ENCODE measurements at regions not wholly inside any gene's neighbourhood (a gene's known extent, or its start where the extent isn't known, plus 50 kb on each side); places are given as distances from the start of the nearest gene placed in this dataset.

- no peak for DNase-seq (ENCODE audit: insufficient read length, low spot score)
- no peak for TF ChIP-seq CTCF (IDR thresholded peaks at IDR 0.05; ENCODE audit: insufficient read depth, missing control alignments)
- no peak for FAIRE-seq
Observed at GRCh38 chr10:105609451-105609850, 968.4 kb downstream of the SORCS3 start.

- FAIRE-seq: no peak
- no peak for TF ChIP-seq CTCF (IDR thresholded peaks at IDR 0.05; ENCODE audit: insufficient read depth, missing control alignments)
Observed at GRCh38 chr10:105605918-105606317, 964.8 kb downstream of the SORCS3 start.

GRCh38 chr10:105605104-105605503 is 964.0 kb downstream of the SORCS3 start:
- FAIRE-seq (no peak), DNase-seq (ENCODE audit: insufficient read length, low spot score) (no peak)
- TF ChIP-seq CTCF (IDR thresholded peaks at IDR 0.05; ENCODE audit: insufficient read depth, missing control alignments): no peak

More at GRCh38 chr10:105605918-105606317, 964.8 kb downstream of the SORCS3 start:
- no peak for DNase-seq (ENCODE audit: insufficient read length, low spot score)

DNA sequence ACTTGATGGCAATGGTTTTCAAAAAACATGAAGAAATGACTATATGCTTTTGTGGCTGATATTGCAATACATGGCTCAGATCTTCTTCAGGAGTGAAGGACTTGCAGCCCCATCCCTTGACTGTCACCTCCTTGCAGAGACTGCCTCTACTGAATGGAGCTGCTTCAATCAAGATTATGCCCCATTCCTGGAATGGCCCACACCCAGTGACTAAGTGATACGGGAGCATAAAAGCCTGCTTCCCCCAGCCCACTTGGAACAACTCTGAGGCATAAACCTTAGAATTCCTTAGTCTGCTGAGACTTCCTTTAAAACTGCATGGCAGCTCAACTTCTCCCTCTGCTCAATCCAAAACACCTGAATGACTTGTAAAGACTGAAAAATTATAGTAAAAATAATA is 957.1 kb downstream of the SORCS3 start:
- TF ChIP-seq CTCF (IDR thresholded peaks at IDR 0.05; ENCODE audit: insufficient read depth, missing control alignments): no peak
- DNase-seq (ENCODE audit: insufficient read length, low spot score): no peak
- FAIRE-seq: no peak

DNA sequence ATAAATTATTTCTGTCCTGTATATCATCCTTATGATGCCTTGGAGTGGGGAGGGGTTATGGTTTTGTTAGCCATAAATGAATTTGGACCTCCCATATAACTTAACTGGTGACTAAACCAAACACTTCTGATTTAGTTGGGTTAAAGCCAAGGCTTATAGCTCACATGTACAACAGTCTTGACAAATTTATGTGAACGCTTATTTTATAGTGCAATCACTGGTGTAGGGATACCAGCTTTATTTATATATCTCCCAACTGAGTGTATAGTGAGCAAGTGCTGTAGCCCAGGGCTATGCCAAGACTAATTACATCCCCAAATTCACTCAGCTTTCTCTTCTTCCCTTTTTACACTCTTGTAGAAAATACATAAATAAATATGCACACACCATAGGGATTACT is 956.2 kb downstream of the SORCS3 start:
- TF ChIP-seq CTCF (IDR thresholded peaks at IDR 0.05; ENCODE audit: insufficient read depth, missing control alignments): no peak

GRCh38 chr10:105596749-105597148 is 955.7 kb downstream of the SORCS3 start:
- no peak for TF ChIP-seq CTCF (IDR thresholded peaks at IDR 0.05; ENCODE audit: insufficient read depth, missing control alignments)
- DNase-seq (ENCODE audit: insufficient read length, low spot score) (no peak), FAIRE-seq (no peak)

More for the DNA sequence above, 956.2 kb downstream of the SORCS3 start:
- no peak for DNase-seq (ENCODE audit: insufficient read length, low spot score)
- FAIRE-seq: no peak

DNA sequence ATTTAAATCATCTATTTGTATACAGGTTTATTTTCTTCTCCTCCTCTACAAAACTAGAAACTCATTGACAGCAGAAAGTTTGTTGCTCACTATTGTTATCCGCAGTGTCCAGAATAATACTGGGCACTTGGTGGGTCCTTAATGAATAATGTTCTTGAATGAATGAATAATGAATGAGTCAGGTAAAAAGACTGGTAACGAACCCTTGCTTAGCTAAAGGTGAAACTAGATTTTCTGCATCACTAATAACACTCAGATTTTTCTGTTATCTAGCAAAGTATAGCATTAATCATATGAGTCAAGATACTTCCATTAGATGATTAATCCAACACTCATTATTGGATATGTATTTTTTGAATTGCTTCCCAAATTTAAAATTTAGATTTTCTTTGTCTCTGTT is 953.2 kb downstream of the SORCS3 start:
- no peak for TF ChIP-seq CTCF (IDR thresholded peaks at IDR 0.05; ENCODE audit: insufficient read depth, missing control alignments)
- no peak for DNase-seq (ENCODE audit: insufficient read length, low spot score)
- no peak for FAIRE-seq
